ENCODE measurements at regions not wholly inside any gene's neighbourhood (a gene's known extent, or its start where the extent isn't known, plus 50 kb on each side); places are given as distances from the start of the nearest gene placed in this dataset.

DNA sequence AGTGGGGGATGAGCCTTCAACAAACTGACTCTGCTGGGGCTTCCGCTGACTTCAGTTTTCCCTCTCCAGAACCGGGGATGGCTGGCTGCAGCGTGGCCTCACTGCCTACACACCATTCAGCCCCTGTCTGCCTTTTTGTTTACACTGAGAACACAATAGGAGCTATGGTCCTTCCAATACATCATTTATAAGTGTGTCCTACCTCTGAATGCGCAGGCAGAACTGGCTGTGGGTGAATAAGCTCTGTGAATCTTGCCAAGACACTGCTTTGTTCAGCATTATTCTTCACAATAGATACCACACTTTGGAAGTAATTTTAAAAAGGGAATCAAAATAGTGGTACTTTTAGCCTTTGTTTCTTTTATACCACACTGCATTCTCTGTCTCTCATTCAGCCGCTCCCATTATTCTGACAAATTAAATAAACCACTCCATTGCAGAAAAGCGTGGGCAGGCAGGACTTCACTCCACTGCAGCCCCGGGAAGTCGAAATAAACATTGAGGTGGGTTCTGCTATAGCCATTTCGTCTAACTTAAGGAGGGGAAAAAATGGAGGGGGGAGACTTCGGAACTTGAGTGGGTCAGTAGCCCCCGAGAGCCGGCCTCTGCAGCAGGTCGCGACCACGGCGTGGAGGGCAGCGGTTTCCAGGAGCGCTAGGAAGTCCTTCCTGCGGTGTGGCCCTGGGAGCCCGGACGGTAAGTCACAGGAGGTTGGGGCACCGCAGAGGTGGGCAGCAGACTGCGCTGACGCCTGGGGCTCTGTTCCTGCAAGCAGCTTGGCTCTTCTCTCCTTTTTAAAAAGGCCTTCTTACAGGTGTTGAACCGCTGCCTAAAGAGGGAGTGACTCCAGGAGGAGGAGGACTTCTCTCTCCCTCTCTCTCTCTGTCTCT lies 94.8 kb upstream of the SOX1 start:
- H3K27me3 Mint-ChIP-seq (ENCODE audit: low read depth, poor library complexity) = peaks cover 68% of the 10 kb centered on the region
- H3K4me3 Mint-ChIP-seq = no peak overlapping the region
- TF ChIP-seq, protein P1, sequence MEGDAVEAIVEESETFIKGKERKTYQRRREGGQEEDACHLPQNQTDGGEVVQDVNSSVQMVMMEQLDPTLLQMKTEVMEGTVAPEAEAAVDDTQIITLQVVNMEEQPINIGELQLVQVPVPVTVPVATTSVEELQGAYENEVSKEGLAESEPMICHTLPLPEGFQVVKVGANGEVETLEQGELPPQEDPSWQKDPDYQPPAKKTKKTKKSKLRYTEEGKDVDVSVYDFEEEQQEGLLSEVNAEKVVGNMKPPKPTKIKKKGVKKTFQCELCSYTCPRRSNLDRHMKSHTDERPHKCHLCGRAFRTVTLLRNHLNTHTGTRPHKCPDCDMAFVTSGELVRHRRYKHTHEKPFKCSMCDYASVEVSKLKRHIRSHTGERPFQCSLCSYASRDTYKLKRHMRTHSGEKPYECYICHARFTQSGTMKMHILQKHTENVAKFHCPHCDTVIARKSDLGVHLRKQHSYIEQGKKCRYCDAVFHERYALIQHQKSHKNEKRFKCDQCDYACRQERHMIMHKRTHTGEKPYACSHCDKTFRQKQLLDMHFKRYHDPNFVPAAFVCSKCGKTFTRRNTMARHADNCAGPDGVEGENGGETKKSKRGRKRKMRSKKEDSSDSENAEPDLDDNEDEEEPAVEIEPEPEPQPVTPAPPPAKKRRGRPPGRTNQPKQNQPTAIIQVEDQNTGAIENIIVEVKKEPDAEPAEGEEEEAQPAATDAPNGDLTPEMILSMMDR (IDR thresholded peaks at IDR 0.05) = no peak
- no peaks in the 10 kb centered on the region for H3K36me3 Mint-ChIP-seq (ENCODE audit: low read depth)
- peaks cover 9% of the 10 kb centered on the region for H3K9me3 Mint-ChIP-seq
- H3K27ac Mint-ChIP-seq = no peak overlapping the region
- DNase-seq = no peak
- peaks cover 33% of the 10 kb centered on the region for H3K4me1 Mint-ChIP-seq

DNA sequence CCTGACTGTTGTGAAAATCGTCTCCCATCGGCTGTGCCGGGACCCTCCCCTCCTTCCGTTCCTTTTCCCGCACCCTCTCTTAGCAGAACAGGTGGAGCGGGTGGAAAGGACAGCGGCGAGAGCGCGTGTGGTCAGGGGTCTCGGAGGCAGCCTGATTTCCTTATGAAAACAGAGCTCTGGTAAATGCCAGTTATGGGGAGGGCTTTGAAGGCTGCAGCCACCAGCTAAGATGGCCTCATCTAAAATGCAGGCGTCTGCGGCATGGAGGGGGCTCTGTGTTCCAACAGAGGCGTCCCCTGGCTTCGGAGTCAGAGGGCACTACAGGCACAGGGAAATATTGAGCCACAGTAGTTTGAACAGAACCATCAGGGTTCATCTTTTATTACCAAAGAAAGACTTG lies 93.8 kb upstream of the SOX1 start:
- Mint-ChIP-seq H3K27me3 (ENCODE audit: low read depth, poor library complexity) (peaks cover 59% of the 10 kb centered on the region), H3K4me3 (peak overlapping the region; percentile 46), H3K4me1 (peaks cover 33% of the 10 kb centered on the region), H3K9me3 (peaks cover 9% of the 10 kb centered on the region), H3K27ac (no peak overlapping the region), H3K36me3 (ENCODE audit: low read depth) (no peaks in the 10 kb centered on the region)
- no peak for DNase-seq
- TF ChIP-seq, protein P1 (IDR thresholded peaks at IDR 0.05) = no peak

DNA sequence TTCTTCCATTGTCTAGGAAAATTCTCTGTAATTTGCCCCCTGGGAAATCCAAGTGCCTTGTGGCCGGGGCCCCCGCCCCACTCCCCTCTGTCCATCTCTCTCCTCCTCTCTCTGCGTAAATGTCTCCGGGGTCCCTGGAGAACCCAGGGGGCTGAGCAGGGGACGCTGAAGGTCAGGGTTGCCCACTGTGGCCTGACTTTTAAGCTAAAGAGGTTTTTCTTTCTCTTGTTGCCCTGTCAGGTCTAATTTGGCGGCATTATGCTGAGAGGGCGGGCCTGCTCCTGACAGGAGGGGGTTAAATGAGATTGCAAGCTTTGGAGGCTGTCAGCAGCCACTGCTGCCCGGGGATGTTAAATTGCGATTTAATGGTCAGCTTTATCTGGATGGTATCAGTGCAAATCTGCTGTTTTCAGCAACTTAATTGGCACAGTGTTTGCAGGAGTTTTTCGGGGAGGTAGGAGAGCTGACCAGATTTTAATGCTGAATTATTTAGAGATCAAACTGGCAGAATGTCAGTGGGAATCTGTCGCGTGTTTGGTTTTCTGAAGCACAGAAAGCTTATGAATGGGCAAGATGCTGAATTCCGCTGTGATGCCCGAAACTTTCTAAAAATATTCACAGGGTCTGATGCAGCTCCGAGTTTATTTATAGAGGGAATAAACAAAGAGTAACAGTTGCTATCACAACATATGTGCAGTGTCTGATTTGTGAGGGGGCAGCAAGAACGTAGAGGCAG lies 93.2 kb upstream of the SOX1 start:
- TF ChIP-seq, protein P1 (IDR thresholded peaks at IDR 0.05) = no peak
- DNase-seq = no peak
- Mint-ChIP-seq H3K36me3 (ENCODE audit: low read depth) (no peaks in the 10 kb centered on the region), H3K27ac (no peak overlapping the region), H3K4me3 (peak overlapping the region; percentile 56), H3K4me1 (peaks cover 33% of the 10 kb centered on the region), H3K27me3 (ENCODE audit: low read depth, poor library complexity) (peaks cover 57% of the 10 kb centered on the region), H3K9me3 (peaks cover 9% of the 10 kb centered on the region)

DNA sequence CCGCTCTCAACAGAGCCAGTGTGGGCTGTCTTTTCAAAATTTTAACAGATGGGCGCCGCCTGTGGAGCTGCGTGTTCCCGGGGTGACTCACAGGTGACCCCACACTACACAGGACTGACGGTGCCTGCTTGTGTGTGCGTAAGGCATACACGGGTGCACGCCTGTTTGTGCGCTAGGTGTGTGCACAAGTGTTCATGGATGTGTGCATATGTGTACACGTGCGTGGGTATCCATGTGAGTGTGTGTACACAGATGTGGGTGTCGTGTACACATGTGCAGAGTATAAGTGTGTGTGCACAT lies 92.7 kb upstream of the SOX1 start:
- no peak overlapping the region for H3K4me3 Mint-ChIP-seq
- H3K9me3 Mint-ChIP-seq = peaks cover 9% of the 10 kb centered on the region
- H3K27me3 Mint-ChIP-seq (ENCODE audit: low read depth, poor library complexity) = peaks cover 52% of the 10 kb centered on the region
- TF ChIP-seq, protein P1 (IDR thresholded peaks at IDR 0.05) = no peak
- no peaks in the 10 kb centered on the region for H3K36me3 Mint-ChIP-seq (ENCODE audit: low read depth)
- no peak for DNase-seq
- H3K4me1 Mint-ChIP-seq = peaks cover 33% of the 10 kb centered on the region
- no peak overlapping the region for H3K27ac Mint-ChIP-seq

DNA sequence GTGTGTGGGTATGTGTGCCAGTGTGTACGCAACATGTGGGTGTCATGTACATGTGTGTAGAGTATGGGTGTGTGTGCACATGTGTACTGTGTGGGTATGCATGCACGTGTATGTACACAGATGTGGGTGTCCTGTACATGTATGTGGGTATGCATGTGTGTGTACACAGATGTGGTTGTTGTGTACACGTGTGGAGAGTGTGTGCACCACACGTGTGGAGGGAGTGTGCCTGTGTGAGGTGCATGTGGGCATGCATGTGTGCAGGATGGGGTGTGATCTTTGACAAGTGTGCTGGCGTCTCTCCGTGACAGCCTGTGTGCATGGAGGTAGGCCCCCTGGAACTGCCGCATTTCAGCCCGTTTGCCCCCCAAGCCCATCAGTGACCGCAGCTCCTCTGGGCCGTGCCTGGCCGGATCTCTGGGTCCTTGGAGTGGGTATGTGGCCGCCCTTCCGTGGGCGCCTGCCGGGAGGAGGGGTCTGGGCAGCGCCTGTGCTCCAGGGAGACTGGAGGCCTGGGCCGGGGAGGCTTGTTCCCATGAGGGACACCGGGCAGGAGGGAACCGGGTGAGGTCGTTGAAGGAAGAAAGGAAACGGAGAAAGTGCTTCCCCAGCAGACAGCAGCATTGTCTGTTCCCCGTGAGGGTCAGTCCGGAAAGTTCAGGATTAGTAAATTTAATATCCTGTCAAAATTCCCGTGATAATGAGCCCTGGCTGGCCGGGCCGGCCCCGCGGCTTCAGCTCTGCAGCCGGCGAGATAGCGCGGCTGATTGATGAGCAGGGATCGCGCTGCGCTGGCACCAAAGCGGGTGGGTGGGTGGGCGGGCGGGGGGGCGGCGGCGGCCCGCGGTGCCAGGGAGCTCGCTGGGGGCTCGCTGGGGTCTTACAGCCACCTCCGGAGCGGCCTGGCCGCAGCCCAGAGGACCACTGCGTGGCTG lies 91.1 kb upstream of the SOX1 start:
- no peaks in the 10 kb centered on the region for H3K36me3 Mint-ChIP-seq (ENCODE audit: low read depth)
- peaks cover 33% of the 10 kb centered on the region for H3K4me1 Mint-ChIP-seq
- H3K9me3 Mint-ChIP-seq = peaks cover 9% of the 10 kb centered on the region
- no peak for DNase-seq
- no peak overlapping the region for H3K4me3 Mint-ChIP-seq
- H3K27ac Mint-ChIP-seq = no peak overlapping the region
- TF ChIP-seq, protein P1 (IDR thresholded peaks at IDR 0.05) = no peak
- H3K27me3 Mint-ChIP-seq (ENCODE audit: low read depth, poor library complexity) = peaks cover 49% of the 10 kb centered on the region
